SU-DHL-6 (cell line): ENCODE measurements at regions not wholly inside any gene's neighbourhood (a gene's known extent, or its start where the extent isn't known, plus 50 kb on each side); places are given as distances from the start of the nearest gene placed in this dataset.

Experiments used
- H2AFZ ChIP-seq: fragments of 200-600 bp; sonication (generic); 2 replicates; pipeline ENCODE4 v1.6.1; 2014; ENCODE audit warnings: low read depth, mild to moderate bottlenecking, moderate library complexity, mixed read lengths, antibody characterized with exemption, low read length; ENCODE audit not compliant: severe bottlenecking
- H3F3A ChIP-seq: fragments of 200-600 bp; shearing (Covaris generic); 2 replicates; pipeline ENCODE4 v1.6.0; 2016; ENCODE audit warnings: antibody characterized with exemption, mild to moderate bottlenecking; ENCODE audit not compliant: insufficient read depth
- H3K27ac ChIP-seq: fragments of 200-600 bp; sonication (generic); 2 replicates; pipeline ENCODE4 v1.5.1; 2016; ENCODE audit warnings: low read depth, mild to moderate bottlenecking, low read length, moderate library complexity, mixed read lengths
- H3K27me3 ChIP-seq: fragments of 200-600 bp; sonication (generic), shearing (Covaris generic); 2 replicates; pipeline ENCODE4 v1.6.0; 2014; ENCODE audit warnings: mild to moderate bottlenecking, low read length
- H3K36me3 ChIP-seq: fragments of 200-600 bp; sonication (generic); 2 replicates; pipeline ENCODE4 v1.6.1; 2014; ENCODE audit warnings: mild to moderate bottlenecking, low read length, mixed read lengths
- H3K4me2 ChIP-seq: fragments of 300-600, 200-600 bp; shearing (Covaris generic), sonication (generic); 2 replicates; pipeline ENCODE4 v1.6.0; 2014; ENCODE audit warnings: low read length, low read depth, mild to moderate bottlenecking; ENCODE audit not compliant: poor library complexity, severe bottlenecking
- H3K4me3 ChIP-seq: fragments of 200-600 bp; sonication (generic); 2 replicates; pipeline ENCODE4 v1.5.1; 2014; ENCODE audit warnings: antibody characterized with exemption, low read length, mild to moderate bottlenecking, mixed read lengths; ENCODE audit not compliant: insufficient read depth, poor library complexity, severe bottlenecking
- H3K79me2 ChIP-seq: fragments of 200-600 bp; sonication (generic); 2 replicates; pipeline ENCODE4 v1.6.1; 2014; ENCODE audit warnings: mild to moderate bottlenecking, low read length, moderate library complexity; ENCODE audit not compliant: insufficient read depth
- H3K9ac ChIP-seq: fragments of 200-600 bp; sonication (generic); 2 replicates; pipeline ENCODE4 v1.7.0; 2014; ENCODE audit warnings: mild to moderate bottlenecking, low read length
- H3K9me2 ChIP-seq: fragments of 200-600 bp; sonication (generic); replicated peaks from 2 replicates; pipeline ENCODE4 v1.6.1; 2014; ENCODE audit warnings: low read length; ENCODE audit not compliant: insufficient read depth
- H3K9me3 ChIP-seq: fragments of 200-600 bp; sonication (generic); 2 replicates; pipeline ENCODE4 v1.6.1; 2014; ENCODE audit warnings: low read length, mixed read lengths; ENCODE audit not compliant: insufficient read depth
- H4K20me1 ChIP-seq: fragments of 200-600 bp; sonication (generic); 2 replicates; pipeline ENCODE4 v1.6.1; 2014; ENCODE audit warnings: low read depth, mild to moderate bottlenecking, antibody characterized with exemption, low read length, moderate library complexity, mixed read lengths
- CTCF ChIP-seq: fragments of 200-600 bp; sonication (generic); IDR thresholded peaks from one replicate; pipeline ENCODE4 v1.5.1; 2017; ENCODE audit warnings: antibody characterized with exemption, mild to moderate bottlenecking, low read length, moderate library complexity; ENCODE audit not compliant: insufficient read depth, poor library complexity, severe bottlenecking
- EZH2phosphoT487 ChIP-seq: fragments of 200-600 bp; sonication (generic), shearing (Covaris generic); conservative IDR thresholded peaks from 2 replicates; pipeline ENCODE4 v1.6.1; 2018; ENCODE audit warnings: mild to moderate bottlenecking, antibody characterized with exemption, low read length, moderate library complexity, mixed read lengths

DNA sequence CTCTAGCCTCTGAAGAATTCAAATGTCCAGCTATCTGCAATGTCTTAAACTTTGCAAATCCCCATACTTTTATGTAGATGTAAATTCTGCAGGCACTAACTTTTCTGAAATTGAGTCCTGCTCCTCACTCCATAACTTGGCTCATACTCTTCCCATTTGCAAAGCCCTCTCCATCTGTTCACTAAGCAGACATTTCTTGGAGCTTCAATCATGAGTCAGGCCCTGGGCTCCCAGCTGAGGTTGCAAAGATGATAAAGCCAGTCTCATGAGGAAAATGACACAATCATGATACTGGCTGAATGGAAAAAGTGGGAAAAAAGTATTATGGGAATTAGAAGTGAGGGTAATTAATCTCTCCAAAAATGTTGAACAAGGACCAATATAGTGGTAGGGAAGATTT, 507.6 kb downstream of the NR2F2 start:
- H3F3A ChIP-seq: no peaks in the 10 kb centered on the region
- H3K36me3 ChIP-seq: no peaks in the 10 kb centered on the region
- H3K9ac ChIP-seq: no peak overlapping the region
- H2AFZ ChIP-seq: no peak overlapping the region
- H3K4me3 ChIP-seq: no peak overlapping the region
- H3K27me3 ChIP-seq: no peaks in the 10 kb centered on the region
- no peak for TF ChIP-seq CTCF
- TF ChIP-seq EZH2phosphoT487: no peak
- no peaks in the 10 kb centered on the region for H3K79me2 ChIP-seq
- no peak overlapping the region for H3K27ac ChIP-seq
- H3K9me3 ChIP-seq: no peaks in the 10 kb centered on the region
- no peaks in the 10 kb centered on the region for H3K9me2 ChIP-seq
- no peaks in the 10 kb centered on the region for H4K20me1 ChIP-seq
- no peak overlapping the region for H3K4me2 ChIP-seq

DNA sequence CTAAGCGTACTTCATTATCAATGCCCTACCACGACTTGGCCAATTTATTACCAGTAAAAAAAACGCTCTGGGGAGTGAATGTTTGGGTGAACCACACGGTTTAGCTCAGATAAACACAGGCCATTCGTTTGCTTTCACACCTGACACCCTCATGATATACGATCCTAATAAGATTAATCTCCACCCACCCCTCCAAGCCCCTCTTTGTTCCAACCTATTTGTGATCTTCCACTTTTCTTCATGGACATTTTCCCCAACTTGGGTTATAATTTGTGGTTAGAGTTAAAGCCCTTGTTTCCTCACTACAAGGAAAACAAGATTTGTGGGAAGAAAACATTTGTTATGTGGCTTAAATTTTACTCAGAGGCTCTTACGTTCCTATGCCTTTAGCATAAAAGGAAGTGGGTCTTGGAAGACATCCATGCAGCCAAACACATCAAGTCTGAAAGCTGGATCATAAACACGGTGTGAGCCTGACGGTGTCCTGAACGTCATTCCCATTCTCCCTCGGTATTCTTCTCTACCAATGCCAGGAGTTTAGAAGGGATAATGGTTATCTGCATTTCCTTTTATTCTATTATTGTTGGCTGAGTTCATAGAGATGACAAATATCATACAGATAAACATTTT, 518.9 kb downstream of the NR2F2 start:
- no peak for TF ChIP-seq EZH2phosphoT487
- TF ChIP-seq CTCF: no peak
- no peak overlapping the region for H3K27ac ChIP-seq
- no peaks in the 10 kb centered on the region for H3K9me2 ChIP-seq
- H3K79me2 ChIP-seq: no peaks in the 10 kb centered on the region
- H4K20me1 ChIP-seq: no peaks in the 10 kb centered on the region
- H3K4me3 ChIP-seq: no peak overlapping the region
- no peak overlapping the region for H3K9ac ChIP-seq
- H3K27me3 ChIP-seq: no peaks in the 10 kb centered on the region
- no peaks in the 10 kb centered on the region for H3K9me3 ChIP-seq
- no peaks in the 10 kb centered on the region for H3F3A ChIP-seq
- H3K4me2 ChIP-seq: no peak overlapping the region
- H3K36me3 ChIP-seq: no peaks in the 10 kb centered on the region
- no peak overlapping the region for H2AFZ ChIP-seq

DNA sequence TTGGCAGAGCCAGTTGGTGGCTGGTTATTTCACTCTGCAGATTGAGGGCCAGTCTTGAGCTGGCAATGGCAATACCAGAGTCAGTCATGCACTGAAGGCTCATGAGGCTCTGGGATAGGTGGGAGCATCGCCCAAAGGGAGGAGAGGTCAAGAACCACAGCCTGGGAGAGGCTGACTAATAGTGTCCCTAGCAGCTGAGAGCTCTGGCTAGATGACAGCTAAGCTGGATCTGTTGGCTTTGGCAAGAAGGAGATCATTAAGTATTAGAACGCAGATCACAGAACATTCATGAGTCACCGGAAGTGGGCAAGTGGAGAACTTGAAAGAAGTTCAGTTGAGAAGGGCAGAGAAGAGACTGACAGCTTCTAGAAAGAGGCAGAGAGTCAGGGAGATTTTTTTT, 521.1 kb downstream of the NR2F2 start:
- no peak overlapping the region for H3K4me2 ChIP-seq
- H3K36me3 ChIP-seq: no peaks in the 10 kb centered on the region
- no peaks in the 10 kb centered on the region for H3K79me2 ChIP-seq
- H2AFZ ChIP-seq: no peak overlapping the region
- no peaks in the 10 kb centered on the region for H3F3A ChIP-seq
- H3K9ac ChIP-seq: no peak overlapping the region
- TF ChIP-seq EZH2phosphoT487 (no peak), CTCF (no peak)
- no peaks in the 10 kb centered on the region for H4K20me1 ChIP-seq
- no peaks in the 10 kb centered on the region for H3K27me3 ChIP-seq
- no peaks in the 10 kb centered on the region for H3K9me2 ChIP-seq
- no peak overlapping the region for H3K27ac ChIP-seq
- H3K4me3 ChIP-seq: no peak overlapping the region
- no peaks in the 10 kb centered on the region for H3K9me3 ChIP-seq
